CD4-positive, alpha-beta T cell (primary cell): ENCODE measurements at regions not wholly inside any gene's neighbourhood (a gene's known extent, or its start where the extent isn't known, plus 50 kb on each side); places are given as distances from the start of the nearest gene placed in this dataset.

Experiments
- ATAC-seq: fragments of 200-7000 bp; cut with Tn5 transposase; one replicate; pipeline ENCODE4 v1.10.0; 2022; ENCODE audit warnings: mild to moderate bottlenecking; ENCODE audit not compliant: poor library complexity
- CTCF ChIA-PET: fragments of 350-600 bp; sonication (Branson Sonifier 250); formaldehyde crosslinking; loops from one replicate; lab custom pipeline; 2021; ENCODE audit warnings: antibody characterized with exemption, inconsistent platforms; lab: Charles Lee
- POLR2A ChIA-PET: fragments of 350-600 bp; sonication (Branson Sonifier 250); formaldehyde crosslinking; loops from one replicate; lab custom pipeline; 2021; ENCODE audit warnings: antibody characterized with exemption, inconsistent platforms; lab: Charles Lee
- DNase-seq, 14 experiments: peaks; one replicate each; pipeline ENCODE4 v3.0.0-alpha.2; 2013 to 2020; ENCODE audit warnings: mixed read lengths in 2 of 14
- H3K27ac ChIP-seq, 2 donors: one replicate each; pipeline versions ENCODE4 v1.5.1 to v1.7.0; 2013; ENCODE audit warnings: low read length in 2 of 2, low read depth in 1 of 2, mild to moderate bottlenecking in 1 of 2
- H3K27me3 ChIP-seq, 2 experiments: 1 replicate in 1 of 2; 2 replicates in 1 of 2; pipeline versions ENCODE4 v1.6.1 to v1.7.0; 2013; ENCODE audit warnings: low read length in 2 of 2, control low read depth in 1 of 2, mild to moderate bottlenecking in 1 of 2, moderate library complexity in 1 of 2; ENCODE audit not compliant: insufficient read depth in 2 of 2, control insufficient read depth in 1 of 2
- H3K36me3 ChIP-seq: one replicate; pipeline ENCODE4 v1.6.1; 2013; ENCODE audit warnings: low read length, control low read depth; ENCODE audit not compliant: insufficient read depth
- H3K4me1 ChIP-seq: one replicate; pipeline ENCODE4 v1.6.1; 2013; ENCODE audit warnings: low read length, control low read depth; ENCODE audit not compliant: insufficient read depth
- H3K4me3 ChIP-seq: one replicate; pipeline ENCODE4 v1.5.1; 2013; ENCODE audit warnings: mild to moderate bottlenecking, low read length, moderate library complexity
- H3K9me3 ChIP-seq, 2 experiments: 1 replicate in 1 of 2; 2 replicates in 1 of 2; pipeline versions ENCODE4 v1.6.1 to v1.7.0; 2013; ENCODE audit warnings: low read length in 2 of 2, mild to moderate bottlenecking in 2 of 2, control low read depth in 1 of 2, moderate library complexity in 1 of 2; ENCODE audit not compliant: control insufficient read depth in 1 of 2, insufficient read depth in 1 of 2
- H3K27ac Mint-ChIP-seq: one replicate; pipeline ENCODE4 v1.8.0; 2020; ENCODE audit warnings: mixed read lengths
- H3K27me3 Mint-ChIP-seq: one replicate; pipeline ENCODE4 v1.8.0; 2021; ENCODE audit warnings: mixed read lengths
- H3K36me3 Mint-ChIP-seq: one replicate; pipeline ENCODE4 v1.8.0; 2021; ENCODE audit warnings: low read depth, mixed read lengths
- H3K4me1 Mint-ChIP-seq: one replicate; pipeline ENCODE4 v1.8.0; 2021; ENCODE audit warnings: low read depth, mixed read lengths
- H3K4me3 Mint-ChIP-seq: one replicate; pipeline ENCODE4 v1.8.0; 2020; ENCODE audit warnings: mild to moderate bottlenecking, mixed read lengths
- H3K9me3 Mint-ChIP-seq: one replicate; pipeline ENCODE4 v1.8.0; 2020; ENCODE audit warnings: mixed read lengths
- CTCF ChIP-seq: fragments of 200-600 bp; IDR thresholded peaks from one replicate; pipeline ENCODE4 v1.8.0; 2022; ENCODE audit warnings: antibody characterized with exemption, mild to moderate bottlenecking
- intact Hi-C, 2 experiments: fragments of 100-400 bp; cut with DNase I in 1 of 2; cut with micrococcal nuclease in 1 of 2; formaldehyde crosslinking; loops; one replicate each; pipeline versions ENCODE4 v1.15.1 to v1.9.0; 2023 to 2025; cut with DNase I, micrococcal nuclease

DNA sequence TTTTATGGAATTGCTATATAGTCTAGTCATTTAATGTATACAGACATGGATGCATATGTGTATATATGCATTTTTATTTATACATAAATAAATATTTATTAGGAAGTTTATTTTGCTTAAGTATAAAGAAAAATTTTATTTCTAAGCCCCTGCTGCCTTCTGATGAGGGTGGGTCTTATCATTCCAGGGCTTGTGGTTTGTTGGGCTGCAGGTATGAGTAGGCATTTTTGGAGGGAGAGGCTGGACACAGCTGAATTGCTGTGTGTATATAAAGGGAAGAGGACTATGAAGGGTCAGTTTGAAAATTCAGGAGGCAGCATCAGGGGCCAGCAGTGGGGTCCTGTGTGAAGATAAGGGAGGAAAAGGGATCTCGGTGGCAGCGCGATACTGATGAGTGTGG lies 189.4 kb downstream of the TMEM182 start:
- TF ChIP-seq CTCF = no peak
- H3K27me3 ChIP-seq = no peaks in the 10 kb centered on the region
- CTCF ChIA-PET = no interaction called here
- H3K36me3 ChIP-seq = no peaks in the 10 kb centered on the region
- no peaks in the 10 kb centered on the region for H3K4me1 ChIP-seq
- H3K9me3 ChIP-seq = no peaks in the 10 kb centered on the region
- H3K36me3 Mint-ChIP-seq = no peaks in the 10 kb centered on the region
- no peak for ATAC-seq
- no peak overlapping the region for H3K27ac ChIP-seq
- H3K4me3 ChIP-seq = no peak overlapping the region
- H3K4me3 Mint-ChIP-seq = no peak overlapping the region
- no peaks in the 10 kb centered on the region for H3K9me3 Mint-ChIP-seq
- H3K4me1 Mint-ChIP-seq = no peaks in the 10 kb centered on the region
- POLR2A ChIA-PET = no interaction called here
- DNase-seq = no peak
- intact Hi-C loops = no loop called here
- no peak overlapping the region for H3K27ac Mint-ChIP-seq
- H3K27me3 Mint-ChIP-seq = no peaks in the 10 kb centered on the region

GRCh38 chr2:102967451-102967850 lies 205.6 kb downstream of the TMEM182 start:
- Histone ChIP-seq H3K27ac (no peak overlapping the region), H3K36me3 (no peaks in the 10 kb centered on the region), H3K4me3 (no peak overlapping the region), H3K27me3 (no peaks in the 10 kb centered on the region), H3K9me3 (no peaks in the 10 kb centered on the region), H3K4me1 (no peaks in the 10 kb centered on the region)
- no peak overlapping the region for H3K4me3 Mint-ChIP-seq
- no peak overlapping the region for H3K27ac Mint-ChIP-seq
- ATAC-seq (no peak), DNase-seq (no peak)
- intact Hi-C loops = no loop called here
- H3K4me1 Mint-ChIP-seq = no peaks in the 10 kb centered on the region
- peaks cover 11% of the 10 kb centered on the region for H3K27me3 Mint-ChIP-seq
- H3K36me3 Mint-ChIP-seq = no peaks in the 10 kb centered on the region
- ChIA-PET CTCF (no interaction called here), POLR2A (no interaction called here)
- TF ChIP-seq CTCF = no peak
- H3K9me3 Mint-ChIP-seq = no peaks in the 10 kb centered on the region

DNA sequence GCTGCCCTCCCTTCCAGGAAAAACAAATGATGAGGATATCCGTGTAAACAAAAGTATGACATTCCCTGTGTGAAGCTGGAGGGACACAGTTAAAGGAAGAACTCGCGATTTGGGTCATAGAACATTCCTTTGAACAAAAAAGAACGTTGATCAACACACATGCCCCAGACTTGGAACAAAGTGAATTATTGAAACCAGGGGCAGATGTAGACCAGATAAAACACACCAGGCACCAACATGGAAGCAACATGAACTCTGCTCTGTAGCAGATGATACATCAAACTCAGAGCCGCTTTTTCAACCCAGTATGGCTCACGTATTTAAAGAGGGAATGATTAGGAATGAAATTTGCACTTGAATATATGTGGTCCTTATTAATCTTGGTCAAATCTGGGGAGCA lies 206.5 kb downstream of the TMEM182 start:
- Mint-ChIP-seq H3K9me3 (no peaks in the 10 kb centered on the region), H3K36me3 (no peaks in the 10 kb centered on the region), H3K27ac (no peak overlapping the region), H3K27me3 (peaks cover 11% of the 10 kb centered on the region), H3K4me1 (no peaks in the 10 kb centered on the region), H3K4me3 (no peak overlapping the region)
- Histone ChIP-seq H3K4me3 (no peak overlapping the region), H3K27ac (no peak overlapping the region), H3K9me3 (no peaks in the 10 kb centered on the region), H3K36me3 (no peaks in the 10 kb centered on the region), H3K4me1 (no peaks in the 10 kb centered on the region), H3K27me3 (no peaks in the 10 kb centered on the region)
- POLR2A ChIA-PET = no interaction called here
- ATAC-seq (no peak), DNase-seq (no peak)
- intact Hi-C loops = no loop called here
- CTCF ChIA-PET = no interaction called here
- no peak for TF ChIP-seq CTCF
